GM12878 (cell line): ENCODE measurements at regions not wholly inside any gene's neighbourhood (a gene's known extent, or its start where the extent isn't known, plus 50 kb on each side); places are given as distances from the start of the nearest gene placed in this dataset.

ENCODE experiments used
- ATAC-seq: fragments of 200-7000 bp; cut with Tn5 transposase; 3 replicates; pipeline ENCODE4 v1.9.1; 2020; ENCODE audit warnings: mild to moderate bottlenecking, moderate library complexity
- BruUV-seq: library from RNA; stranded (reverse); fragments of 400-500 nt; replicated peaks from 2 replicates; lab custom pipeline; 2021; lab: Mats Ljungman, UMichigan
- CTCF ChIA-PET: fragments of 300-600 bp; sonication (Branson Sonifier 250); formaldehyde crosslinking; extraction: SDS; loops from one replicate; lab custom pipeline; 2021; ENCODE audit warnings: inconsistent platforms; lab: Yijun Ruan, JAX
- POLR2A ChIA-PET: fragments of 350-600 bp; formaldehyde crosslinking; extraction: SDS; loops from one replicate; lab custom pipeline; 2021; ENCODE audit warnings: inconsistent platforms; lab: Charles Lee
- RAD21 ChIA-PET: fragments of 300-600 bp; sonication (Branson Sonifier 250); formaldehyde crosslinking; loops from one replicate; lab custom pipeline; 2023; ENCODE audit warnings: antibody characterized with exemption; ENCODE audit not compliant: unreplicated experiment; lab: Charles Lee
- SMC1A ChIA-PET: fragments of 300-600 bp; sonication (Branson Sonifier 250); formaldehyde crosslinking; loops from one replicate; lab custom pipeline; 2023; ENCODE audit not compliant: unreplicated experiment, uncharacterized antibody; lab: Charles Lee
- DNase-seq: peaks from one replicate; pipeline ENCODE4 v3.0.0-alpha.2; 2011; ENCODE audit warnings: low read depth, low spot score
- FAIRE-seq: peaks from 3 replicates; lab custom pipeline; 2011; peaks lifted over from hg19 to GRCh38; lab: Jason Lieb, UNC
- H2AFZ ChIP-seq: 2 replicates; pipeline ENCODE4 v1.6.0; 2011; ENCODE audit warnings: low read depth, low read length, control low read depth; ENCODE audit not compliant: control insufficient read depth
- H3K27ac ChIP-seq: 2 replicates; pipeline ENCODE4 v1.5.1; 2011; ENCODE audit warnings: control low read depth; ENCODE audit not compliant: control insufficient read depth, insufficient read depth
- H3K27me3 ChIP-seq, 2 experiments: replicated peaks in 1 of 2; 2 replicates each; pipeline versions ENCODE4 v1.6.0 to v1.6.1; 2011; ENCODE audit warnings: low read length in 1 of 2; ENCODE audit not compliant: control insufficient read depth in 2 of 2, insufficient read depth in 2 of 2
- H3K36me3 ChIP-seq, 2 experiments: 2 replicates each; pipeline ENCODE4 v1.5.1; 2011; ENCODE audit warnings: low read length in 1 of 2; ENCODE audit not compliant: control insufficient read depth in 2 of 2, insufficient read depth in 2 of 2
- H3K4me1 ChIP-seq: 2 replicates; pipeline ENCODE4 v1.6.1; 2011; ENCODE audit warnings: mild to moderate bottlenecking, low read length, moderate library complexity, mixed read lengths; ENCODE audit not compliant: control insufficient read depth, insufficient read depth
- H3K4me2 ChIP-seq: 2 replicates; pipeline ENCODE4 v1.6.0; 2011; ENCODE audit warnings: control low read depth; ENCODE audit not compliant: control insufficient read depth, insufficient read depth
- H3K4me3 ChIP-seq: fragments of 200-600 bp; sonication (generic); 2 replicates; pipeline ENCODE4 v1.5.1; 2016
- H3K79me2 ChIP-seq: 2 replicates; pipeline ENCODE4 v1.6.0; 2011; ENCODE audit warnings: low read length; ENCODE audit not compliant: control insufficient read depth, insufficient read depth
- H3K9ac ChIP-seq: 2 replicates; pipeline ENCODE4 v1.8.0; 2011; ENCODE audit warnings: low read length, control low read depth, mixed read lengths; ENCODE audit not compliant: control insufficient read depth, insufficient read depth
- H3K9me3 ChIP-seq: replicated peaks from 3 replicates; pipeline ENCODE4 v1.5.1; 2011; ENCODE audit warnings: mild to moderate bottlenecking, low read length; ENCODE audit not compliant: control insufficient read depth, insufficient read depth
- H4K20me1 ChIP-seq: 2 replicates; pipeline ENCODE4 v1.6.0; 2011; ENCODE audit not compliant: control insufficient read depth, insufficient read depth
- GABPA ChIP-seq: IDR thresholded peaks from 2 replicates; pipeline ENCODE4 v1.6.1; 2014; ENCODE audit warnings: antibody characterized with exemption, low read depth, mild to moderate bottlenecking, inconsistent platforms
- MLLT1 ChIP-seq: fragments of 450-650 bp; IDR thresholded peaks from 2 replicates; pipeline ENCODE4 v1.6.1; 2016; ENCODE audit warnings: mild to moderate bottlenecking
- MXI1 ChIP-seq: fragments of 150-350 bp; IDR thresholded peaks from 2 replicates; pipeline ENCODE4 v1.6.1; 2011; ENCODE audit warnings: low read depth, mild to moderate bottlenecking, inconsistent platforms, low read length, improper control_type of control experiment
- NFYB ChIP-seq: IDR thresholded peaks from 2 replicates; pipeline ENCODE4 v1.6.1; 2011; ENCODE audit warnings: low read depth, mild to moderate bottlenecking, low read length, improper control_type of control experiment, moderate library complexity; ENCODE audit not compliant: insufficient read depth
- RCOR1 ChIP-seq: conservative IDR thresholded peaks from 2 replicates; pipeline ENCODE4 v1.6.1; 2012; ENCODE audit warnings: low read depth, low read length, improper control_type of control experiment
- SUZ12 ChIP-seq: fragments of 200-600 bp; sonication (generic); IDR thresholded peaks from one replicate; pipeline ENCODE4 v1.6.1; 2018; ENCODE audit warnings: antibody characterized with exemption, mild to moderate bottlenecking; ENCODE audit not compliant: unreplicated experiment
- TCF7 ChIP-seq: IDR thresholded peaks from 2 replicates; pipeline ENCODE4 v1.6.1; 2014; ENCODE audit warnings: antibody characterized with exemption, borderline replicate concordance
- ZBTB33 ChIP-seq: fragments of 450-650 bp; IDR thresholded peaks from 2 replicates; pipeline ENCODE4 v1.6.1; 2017; ENCODE audit warnings: mild to moderate bottlenecking
- ZNF217 ChIP-seq: fragments of 450-650 bp; IDR thresholded peaks from 2 replicates; pipeline ENCODE4 v1.6.1; 2017; ENCODE audit warnings: antibody characterized with exemption, mild to moderate bottlenecking
- ZNF622 ChIP-seq: fragments of 450-650 bp; IDR thresholded peaks from 2 replicates; pipeline ENCODE4 v1.6.1; 2017; ENCODE audit warnings: mild to moderate bottlenecking, inconsistent platforms
- WGBS: methylation state at CpG from one replicate; pipeline ENCODE4 v1.1.6; 2016; ENCODE audit warnings: low lambda C conversion rate; ENCODE audit not compliant: insufficient replicate concordance, insufficient coverage; ENCODE audit errors: missing lambda C conversion rate; 5-methylcytosine and 5-hydroxymethylcytosine counted together
- in situ Hi-C: fragments of 300-500 bp; cut with MboI; formaldehyde crosslinking; loops from 9 replicates; pipeline ENCODE4 v1.14.3; 2018; ENCODE audit warnings: mixed read lengths
- intact Hi-C: fragments of 100-400 bp; cut with micrococcal nuclease; formaldehyde crosslinking; loops from one replicate; pipeline ENCODE4 v1.14.2; 2022; ENCODE audit not compliant: unreplicated experiment

- Histone ChIP-seq H3K27me3 (no peaks in the 10 kb centered on the region), H2AFZ (no peak overlapping the region), H3K4me3 (no peak overlapping the region), H4K20me1 (no peaks in the 10 kb centered on the region), H3K27ac (no peak overlapping the region), H3K9me3 (no peaks in the 10 kb centered on the region), H3K9ac (no peak overlapping the region), H3K4me2 (no peak overlapping the region), H3K79me2 (no peaks in the 10 kb centered on the region), H3K36me3 (no peaks in the 10 kb centered on the region), H3K4me1 (no peaks in the 10 kb centered on the region)
- in situ Hi-C loops = no loop called here
- FAIRE-seq (no peak), ATAC-seq (no peak), DNase-seq (no peak)
- TF ChIP-seq SUZ12 (no peak), MLLT1 (no peak), ZNF622 (no peak), ZNF217 (no peak), MXI1 (no peak), GABPA (no peak), ZBTB33 (no peak), RCOR1 (no peak), TCF7 (no peak), NFYB (no peak)
- CTCF ChIA-PET = no interaction called here
- SMC1A ChIA-PET = no interaction called here
- POLR2A ChIA-PET = no interaction called here
- intact Hi-C loops = no loop called here
- RAD21 ChIA-PET = no interaction called here
- BruUV-seq = no TSS peak
- 2% methylated on average over 3 of the region's 3 CpGs for WGBS
Observed at GRCh38 chr3:78516437-78516836, 1251.4 kb downstream of the ROBO1 start.
